ENCODE measurements at regions not wholly inside any gene's neighbourhood (a gene's known extent, or its start where the extent isn't known, plus 50 kb on each side); places are given as distances from the start of the nearest gene placed in this dataset.

GRCh38 chr9:84490206-84490841 is 149.8 kb upstream of the SLC28A3 start:
- Histone ChIP-seq H2BK20ac (ENCODE audit: low read length) (no peak overlapping the region), H3K9ac (replicated peaks in 1 of 4; ENCODE audit: extremely low read depth in 1 of 4, low read depth in 3 of 4, low read length in 3 of 4) (no peak overlapping the region), H3K18ac (ENCODE audit: extremely low read depth, low read length) (no peak overlapping the region), H3K4me2 (ENCODE audit: insufficient read depth in 1 of 2, low read depth in 2 of 2, low read length in 2 of 2) (no peak overlapping the region), H2BK15ac (ENCODE audit: low read length) (no peak overlapping the region), H2BK5ac (ENCODE audit: low read depth, low read length) (no peak overlapping the region), H2AFZ (ENCODE audit: low read length) (no peak overlapping the region), H3K9me3 (ENCODE audit: insufficient read depth in 2 of 2, low read depth in 1 of 2, low read length in 1 of 2) (no peaks in the 10 kb centered on the region), H3K23ac (ENCODE audit: insufficient read length) (no peak overlapping the region), H3K56ac (replicated peaks; ENCODE audit: insufficient read length, low read depth, low read length) (no peak overlapping the region), H3K23me2 (ENCODE audit: low read depth, low read length) (no peaks in the 10 kb centered on the region), H3K14ac (ENCODE audit: insufficient read length) (no peak overlapping the region), H3K79me2 (ENCODE audit: control insufficient read depth in 1 of 2, insufficient read depth in 2 of 2, low read length in 2 of 2) (no peaks in the 10 kb centered on the region), H3K36me3 (ENCODE audit: control insufficient read depth in 2 of 4, insufficient read depth in 4 of 4, low read length in 3 of 4) (no peaks in the 10 kb centered on the region), H3K27ac (ENCODE audit: low read depth, low read length) (no peak overlapping the region), H3K27me3 (replicated peaks in 1 of 4; ENCODE audit: control insufficient read depth in 3 of 4, extremely low read depth in 1 of 4, insufficient read depth in 3 of 4, low read length in 3 of 4) (no peaks in the 10 kb centered on the region; a peak in 1 of 7 replicates), H4K20me1 (replicated peaks in 1 of 2; ENCODE audit: control insufficient read depth in 1 of 2, insufficient read depth in 2 of 2, low read length in 2 of 2) (no peaks in the 10 kb centered on the region), H4K8ac (ENCODE audit: extremely low read depth, insufficient read depth, low read length) (no peak overlapping the region), H2BK120ac (replicated peaks; ENCODE audit: low read depth, low read length) (no peak overlapping the region), H3K79me1 (ENCODE audit: low read depth, low read length) (no peaks in the 10 kb centered on the region; the same call in 1 of the 2 replicates), H2BK12ac (ENCODE audit: low read depth, low read length) (no peak overlapping the region), H4K91ac (replicated peaks; ENCODE audit: insufficient read length, low read length) (no peak overlapping the region), H2AK5ac (ENCODE audit: low read depth, low read length) (no peak overlapping the region), H4K5ac (ENCODE audit: insufficient read length, low read depth, low read length) (no peak overlapping the region), H3K4me1 (replicated peaks in 1 of 4; ENCODE audit: control insufficient read depth in 3 of 4, insufficient read depth in 4 of 4, low read length in 3 of 4) (peaks cover 0 to 4% (median 0%) of the 10 kb centered on the region in 4 experiments; a peak in 2 of 7 replicates), H3K4ac (replicated peaks; ENCODE audit: insufficient read length, low read depth, low read length) (no peak overlapping the region), H3K4me3 (ENCODE audit: extremely low read depth in 1 of 4, insufficient read depth in 2 of 4, low read depth in 3 of 4, low read length in 4 of 4) (no peak overlapping the region)
- 92% methylated on average over 3 of the region's 3 CpGs; no CpG with 5 or more reads in 1 of the 2 experiments for WGBS, 2 experiments (ENCODE audit: extremely low coverage in 1 of 2, insufficient coverage in 1 of 2, insufficient read length in 1 of 2, insufficient replicate concordance in 2 of 2, low coverage in 1 of 2, low lambda C conversion rate in 2 of 2, missing lambda C conversion rate in 1 of 2)
- CTCF ChIA-PET (ENCODE audit: partially characterized antibody) = interaction anchor here (0.7 to 1.1 kb wide), 4 partner anchors 11 to 653 kb away, joined by 3 to 4 read pairs (median 3); no protein-coding TSS in a partner anchor
- FAIRE-seq (no peak), DNase-seq (ENCODE audit: low read depth in 1 of 2, low spot score in 2 of 2) (no peak)
- POLR2A ChIA-PET (ENCODE audit: partially characterized antibody) = no interaction called here
- no peak for TF ChIP-seq RXRA (IDR thresholded peaks at IDR 0.05; ENCODE audit: insufficient read depth, low read depth, low read length)
- TF ChIP-seq RAD21 (IDR thresholded peaks at IDR 0.05 in 1 of 2, conservative IDR thresholded peaks at IDR 0.05 in 1 of 2; ENCODE audit: low read depth in 2 of 2, low read length in 2 of 2) = no peak
- TF ChIP-seq EZH2 (IDR thresholded peaks at IDR 0.05; ENCODE audit: low read depth, low read length, severe bottlenecking) = no peak
- no peak for TF ChIP-seq HDAC6 (IDR thresholded peaks at IDR 0.05; ENCODE audit: low read depth, low read length)
- TF ChIP-seq JUND (IDR thresholded peaks at IDR 0.05; ENCODE audit: low read length) = no peak
- no peak for TF ChIP-seq YY1 (IDR thresholded peaks at IDR 0.05; ENCODE audit: low read depth, low read length)
- TF ChIP-seq CREB1 (IDR thresholded peaks at IDR 0.05) = no peak
- TF ChIP-seq MAFK (IDR thresholded peaks at IDR 0.05; ENCODE audit: low read depth, low read length) = no peak
- TF ChIP-seq NANOG (IDR thresholded peaks at IDR 0.05; ENCODE audit: insufficient read depth, low read depth, low read length, poor library complexity, severe bottlenecking) = no peak

All from H1 (cell line).